IPS DF 4.7 (cell line): ENCODE measurements at regions not wholly inside any gene's neighbourhood (a gene's known extent, or its start where the extent isn't known, plus 50 kb on each side); places are given as distances from the start of the nearest gene placed in this dataset.
A peak's percentile ranks its signal among the peaks of the same experiment; 100 is the strongest.

Experiments used
- DNase-seq: peaks from one replicate; pipeline ENCODE4 v3.0.0-alpha.2; 2013; ENCODE audit warnings: low spot score; ENCODE audit errors: extremely low read depth

DNA sequence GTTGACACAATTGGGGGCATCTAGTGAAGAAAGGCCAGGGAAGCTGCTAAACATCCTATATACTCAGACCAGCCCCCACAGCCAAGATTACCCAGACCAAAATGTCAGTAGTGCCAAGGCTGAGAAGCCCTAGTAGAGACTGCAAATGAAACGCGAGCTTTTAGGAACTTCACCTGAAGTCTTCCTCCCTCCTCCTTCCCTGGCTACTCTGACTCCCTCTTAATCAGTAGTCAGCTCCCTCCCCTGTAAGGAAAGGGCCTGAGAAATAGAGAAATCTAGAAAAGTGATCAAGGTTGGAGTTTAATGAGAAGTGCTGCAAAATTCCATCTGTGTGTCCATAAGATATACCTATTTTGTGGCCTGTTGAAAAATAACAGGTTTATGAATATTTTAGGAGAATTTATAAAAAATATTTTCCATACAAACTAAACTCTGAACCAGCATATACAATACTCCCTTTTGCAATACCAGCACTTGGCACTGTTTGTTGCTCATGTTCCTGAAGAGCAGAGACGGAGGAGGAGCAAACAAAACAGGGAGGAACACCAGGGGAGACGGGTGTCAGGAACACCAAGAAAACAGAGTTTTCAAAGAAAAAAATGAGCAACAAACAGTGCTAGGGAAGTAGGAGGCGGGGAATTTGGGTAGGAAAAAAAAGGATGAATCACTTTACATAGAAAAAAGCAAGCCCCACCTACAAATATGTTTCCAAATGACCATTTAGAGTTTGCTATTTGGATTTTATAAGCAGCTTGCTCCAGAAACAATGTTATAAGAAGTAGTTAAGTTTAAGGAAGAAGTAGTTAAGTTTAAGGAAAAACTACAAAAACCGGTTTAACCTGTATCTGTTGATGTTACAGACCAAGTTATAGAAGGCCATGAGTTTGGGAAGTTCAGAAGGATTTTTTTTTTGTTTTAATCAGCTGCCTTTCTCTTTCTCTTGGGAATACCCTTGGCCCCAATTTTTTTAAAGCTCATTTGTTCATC, 282.1 kb upstream of the GRIP1 start:
- no peak for DNase-seq

DNA sequence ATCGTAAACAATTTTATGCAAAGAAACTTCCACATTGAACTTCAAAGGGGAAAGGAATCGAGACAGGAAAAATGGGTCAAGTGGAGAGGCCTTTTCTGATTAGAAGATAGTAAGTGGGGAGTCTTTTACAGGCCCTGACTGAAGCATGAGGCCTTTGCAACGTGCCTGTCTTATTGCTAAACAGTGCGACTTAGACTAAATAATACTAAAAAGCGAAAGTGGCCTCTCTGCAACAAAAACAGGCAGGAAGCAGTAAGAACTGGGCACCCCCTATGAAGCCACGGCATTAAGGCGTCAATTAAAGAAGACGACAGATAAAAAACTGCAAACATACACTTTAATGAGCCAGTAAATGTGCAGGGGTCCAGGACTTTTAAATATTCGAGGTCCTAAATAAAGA, 283.4 kb upstream of the GRIP1 start:
- DNase-seq, result no peak

DNA sequence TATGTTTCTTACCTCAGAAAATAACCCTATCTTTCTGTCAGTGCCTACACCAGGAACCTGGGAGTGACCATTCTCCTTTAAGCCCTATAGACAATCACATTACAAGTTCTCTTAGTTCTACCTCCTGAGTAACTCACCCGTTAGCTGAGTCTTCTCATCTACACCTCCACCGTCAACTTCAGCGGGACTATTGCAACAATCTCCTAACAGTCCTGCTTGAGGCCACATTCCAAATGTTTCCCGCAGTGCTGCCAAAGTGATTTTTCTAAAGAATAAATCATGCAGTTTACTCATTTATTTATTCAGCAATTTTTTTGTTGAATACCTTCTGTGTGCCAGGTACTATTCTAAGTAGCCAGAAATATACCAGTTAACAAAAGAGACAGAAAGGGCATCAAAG, 285.0 kb upstream of the GRIP1 start:
- no peak for DNase-seq

DNA sequence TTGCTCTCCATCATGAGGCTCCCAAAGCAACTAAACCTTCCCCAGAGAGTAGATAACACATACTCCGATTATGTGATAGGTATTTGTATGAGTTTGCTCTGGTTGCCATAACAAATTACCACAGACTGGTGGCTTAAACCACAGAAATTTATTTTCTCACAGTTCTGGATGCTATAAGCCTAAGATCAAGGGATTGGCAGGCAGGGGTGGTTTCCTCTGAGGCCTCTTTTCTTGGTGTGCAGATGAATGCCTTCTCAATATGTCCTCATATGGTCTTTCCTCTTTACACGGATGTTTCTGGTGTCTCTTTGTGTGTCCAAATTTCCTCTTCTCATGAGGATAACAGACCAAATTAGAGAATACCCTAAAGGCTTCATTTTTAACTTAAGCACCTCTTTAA, 285.8 kb upstream of the GRIP1 start:
- DNase-seq, result no peak

DNA sequence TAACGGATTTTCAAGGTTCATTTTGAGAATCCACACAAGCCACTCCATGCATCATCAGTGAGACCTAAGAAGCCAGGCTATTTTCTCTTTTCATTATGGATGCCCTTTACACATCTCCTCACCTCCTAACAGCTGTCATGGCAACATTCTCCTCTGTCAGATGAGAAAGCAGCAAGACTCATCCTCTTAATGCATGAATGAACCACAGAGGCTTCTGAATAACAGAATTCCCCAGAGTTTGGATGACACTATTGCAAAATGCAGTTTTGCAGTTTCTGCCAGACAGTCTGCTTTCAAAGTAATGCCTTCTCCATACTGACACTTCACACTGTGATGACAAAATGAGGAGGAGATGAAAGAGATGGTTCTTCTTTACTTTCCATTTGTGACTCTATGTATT, 286.7 kb upstream of the GRIP1 start:
- DNase-seq, result no peak

DNA sequence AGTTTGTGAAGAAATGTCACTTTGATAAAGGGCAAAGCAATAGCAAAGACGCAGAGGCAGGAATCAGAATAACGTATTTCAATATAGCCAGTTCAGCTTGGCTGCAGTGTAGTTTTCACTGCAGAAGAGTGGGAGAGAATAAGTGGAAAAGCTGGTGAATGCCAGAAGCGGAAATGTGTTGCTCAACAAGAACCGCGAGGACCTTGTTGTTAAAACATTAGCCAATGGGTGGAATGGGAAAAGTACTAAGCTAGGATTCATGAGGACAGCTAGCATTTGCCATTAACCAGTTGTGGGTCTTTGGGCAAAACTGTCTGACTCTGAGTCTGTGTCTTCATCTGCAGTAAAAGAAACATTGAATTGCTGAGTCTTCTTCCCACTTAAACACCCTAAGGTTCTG, 292.9 kb upstream of the GRIP1 start:
- no peak for DNase-seq

DNA sequence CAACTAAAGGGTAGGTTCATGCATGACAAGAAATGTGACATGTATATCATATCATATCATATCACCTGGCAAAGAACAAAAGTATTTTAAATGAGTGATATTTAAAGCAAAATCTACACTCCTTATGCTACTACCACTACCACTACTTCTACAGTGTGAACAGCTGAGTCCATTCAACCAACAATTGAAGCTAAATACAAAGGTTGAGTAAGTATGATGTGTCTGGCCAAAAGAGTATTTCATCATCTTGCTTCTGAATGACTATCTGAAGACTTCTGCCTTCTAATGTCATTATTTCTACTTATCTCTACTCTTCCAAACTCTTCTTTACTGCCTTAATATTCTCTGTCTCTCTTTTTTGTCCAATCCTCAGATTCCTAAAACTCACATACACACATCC, 292.6 kb upstream of the CAND1 start:
- no peak for DNase-seq

DNA sequence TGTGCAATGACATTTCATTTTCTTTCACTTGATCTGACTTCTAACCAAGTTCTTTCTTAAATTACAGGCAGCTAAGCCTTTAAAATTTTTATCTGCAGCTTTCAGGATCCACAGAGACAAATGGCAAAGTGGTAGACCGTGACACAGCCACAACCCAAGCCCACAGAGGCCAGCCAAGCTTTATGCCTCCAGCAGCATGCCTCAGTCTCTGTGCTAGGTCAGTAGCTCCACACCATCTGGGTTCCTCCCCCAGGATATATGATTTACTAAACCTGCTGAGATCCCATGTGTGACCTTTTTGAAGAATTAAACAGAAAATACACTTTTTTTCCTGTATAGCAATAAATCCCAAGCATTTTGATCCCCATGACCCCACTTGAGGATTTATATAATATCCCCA, 290.4 kb upstream of the CAND1 start:
- DNase-seq, result no peak

DNA sequence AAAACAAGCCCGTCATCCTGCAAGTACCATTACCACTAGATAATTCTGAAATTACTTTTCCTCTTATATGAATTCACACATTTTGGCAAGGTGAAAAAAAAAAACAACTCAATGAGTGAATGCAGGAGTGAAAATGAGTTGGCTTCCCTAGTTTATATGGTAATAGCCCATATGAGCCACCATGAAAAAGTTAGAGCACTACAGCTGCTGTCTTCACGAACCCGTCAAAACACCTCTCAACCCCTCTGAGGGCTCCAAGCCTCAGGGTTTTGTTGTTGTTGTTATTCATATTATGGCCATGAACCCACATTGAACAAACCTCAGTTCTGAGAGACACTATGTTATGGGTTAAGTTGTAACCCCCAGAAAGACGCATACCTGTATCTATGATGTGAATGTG, 289.9 kb upstream of the CAND1 start:
- no peak for DNase-seq

DNA sequence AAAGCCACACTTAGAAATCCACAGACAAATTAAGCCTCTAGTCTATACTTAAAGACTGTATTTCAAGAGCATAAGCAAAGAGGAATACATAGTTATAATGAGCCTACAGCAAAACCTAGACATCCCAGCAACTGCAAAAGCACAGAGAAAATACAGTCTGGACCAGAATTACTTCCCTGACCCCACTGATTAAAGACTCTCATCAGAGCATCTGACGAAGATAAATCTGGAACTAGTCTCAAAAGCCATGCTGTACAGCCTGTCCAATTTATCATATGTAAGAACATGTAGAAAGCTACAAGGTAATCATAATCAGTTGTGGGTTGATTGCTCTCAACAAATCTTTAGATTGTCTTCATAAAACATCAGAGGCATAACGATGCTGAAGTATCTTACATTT, 285.1 kb upstream of the CAND1 start:
- no peak for DNase-seq

DNA sequence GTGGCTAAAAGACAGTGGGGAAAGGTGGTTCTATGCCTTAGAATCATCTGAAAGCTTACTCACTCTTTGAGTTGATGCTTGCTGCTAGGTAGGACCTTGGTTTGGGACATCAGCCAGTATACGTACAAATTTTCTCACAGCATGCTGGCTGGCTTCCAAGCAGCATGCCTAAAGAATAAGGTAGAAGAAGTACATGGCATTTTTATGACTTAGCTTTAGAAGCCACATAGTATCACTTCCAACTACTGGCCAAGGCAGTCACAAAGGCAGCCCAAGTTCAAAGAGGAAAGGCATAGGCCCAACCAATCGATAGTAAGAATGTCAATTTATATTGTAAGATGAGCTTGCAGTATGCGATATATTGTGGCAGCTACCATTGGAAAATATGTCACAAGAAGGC, 284.2 kb upstream of the CAND1 start:
- no peak for DNase-seq

DNA sequence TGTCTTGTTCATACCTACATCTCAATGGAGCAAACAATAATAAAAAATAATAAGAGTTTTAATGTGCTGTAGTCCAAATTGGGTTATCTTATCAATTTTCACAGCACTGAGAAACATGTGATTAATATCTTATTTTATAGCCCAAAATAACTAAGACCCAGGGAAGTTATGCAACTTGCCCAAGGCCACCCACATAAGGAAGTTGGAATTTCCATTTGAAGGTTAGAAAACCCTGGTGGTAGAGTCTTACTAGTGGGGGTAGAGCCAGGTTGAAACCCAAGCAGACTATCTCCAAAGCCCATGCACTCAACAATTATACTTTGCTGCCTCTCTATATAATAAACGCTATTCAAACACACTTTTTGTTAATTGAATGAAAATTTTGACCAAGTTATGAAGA, 270.0 kb upstream of the CAND1 start:
- no peak for DNase-seq

DNA sequence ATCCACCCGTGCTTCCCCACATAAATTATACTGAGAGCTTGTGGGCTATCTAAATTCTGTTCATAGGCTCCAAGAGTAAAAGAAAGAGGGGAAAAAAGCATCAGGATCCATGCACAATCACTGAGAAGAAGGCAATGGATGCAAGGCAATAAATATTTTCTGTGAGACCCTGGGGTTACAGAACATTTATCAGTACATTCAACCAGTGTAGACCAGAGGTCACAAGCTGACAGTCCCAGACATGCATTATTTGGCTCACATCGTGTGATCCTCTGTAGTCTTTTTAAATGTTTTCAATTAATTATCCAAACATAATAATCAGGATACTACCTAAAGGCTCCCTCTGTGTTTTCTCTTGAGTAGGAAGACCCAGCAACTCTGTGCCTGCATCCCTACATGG, 267.9 kb upstream of the CAND1 start:
- DNase-seq, result no peak

DNA sequence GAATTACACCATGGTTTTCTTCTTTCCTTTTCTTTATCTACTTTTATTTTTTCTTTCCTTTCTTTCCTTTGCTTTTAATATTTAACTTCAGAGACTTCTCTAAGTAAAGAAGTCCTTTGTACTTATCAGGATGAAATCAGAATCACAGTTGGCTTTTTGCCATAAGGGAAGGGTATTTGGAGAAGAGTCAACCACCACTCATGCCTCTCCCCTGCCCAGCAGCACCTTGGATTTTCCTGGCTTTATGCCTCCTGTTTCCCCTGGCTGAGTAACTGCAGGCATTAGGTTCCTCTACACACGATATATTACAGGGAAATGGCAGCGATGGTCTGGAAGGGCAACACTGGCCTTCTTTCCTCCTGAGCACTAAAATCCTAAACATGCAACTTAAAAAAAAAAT, 266.4 kb upstream of the CAND1 start:
- DNase-seq, result no peak

DNA sequence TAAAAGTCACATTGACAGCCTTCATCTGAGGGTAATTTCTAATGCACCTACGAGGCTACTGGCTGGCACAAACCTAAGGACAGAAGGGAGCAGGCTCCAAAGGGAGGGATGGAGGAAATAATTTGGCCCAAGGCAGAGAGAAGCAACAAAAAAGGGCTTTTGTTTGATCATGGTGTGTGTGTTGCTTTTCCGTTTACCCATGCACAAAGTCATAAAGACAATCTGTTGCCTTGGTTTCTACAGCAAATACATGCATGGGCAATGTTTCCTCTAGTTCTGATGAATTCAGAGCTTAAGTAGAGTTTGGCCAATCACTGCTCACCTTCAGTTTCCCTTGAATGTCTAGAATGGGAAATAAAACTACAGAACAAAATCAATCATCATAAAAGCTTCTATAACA, 262.5 kb upstream of the CAND1 start:
- no peak for DNase-seq

DNA sequence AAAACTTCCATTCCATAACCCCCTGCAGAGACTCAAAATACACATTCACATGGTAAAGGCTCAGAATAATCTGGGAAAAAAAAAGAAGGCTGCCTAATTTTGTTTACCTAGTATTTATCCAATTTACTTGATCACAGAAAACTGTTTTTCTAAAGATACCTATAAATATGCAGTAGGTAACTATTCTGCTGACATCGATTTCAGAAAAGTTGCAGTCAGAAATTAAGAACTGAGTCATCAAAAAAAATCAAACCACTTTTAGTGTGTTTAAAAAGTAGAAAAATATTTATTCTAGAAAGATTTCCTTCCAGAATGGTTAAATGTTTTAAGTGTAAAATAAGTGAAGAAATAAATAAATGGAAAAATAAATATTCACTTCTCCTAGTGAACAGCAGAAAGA, 254.5 kb upstream of the CAND1 start:
- DNase-seq, result no peak

DNA sequence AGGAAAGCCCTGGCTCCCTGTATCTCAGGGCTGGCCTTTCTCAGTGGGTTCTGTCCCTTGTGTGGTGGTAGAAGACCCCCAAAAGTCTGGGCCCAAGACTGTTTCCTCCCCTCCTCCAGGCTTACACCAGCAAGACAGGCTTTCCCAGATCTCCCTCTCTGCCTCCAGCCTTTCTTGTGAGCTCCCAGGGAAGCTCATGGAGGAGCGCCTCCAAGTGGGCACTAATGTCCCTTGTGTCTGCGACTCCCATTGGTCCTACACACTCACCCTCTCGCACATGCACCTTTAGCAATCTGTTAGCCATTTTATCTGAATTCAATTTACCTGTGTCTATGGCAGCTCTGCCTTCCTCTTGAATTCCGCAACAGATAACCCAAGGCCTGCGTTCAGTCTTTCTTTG, 251.1 kb upstream of the CAND1 start:
- DNase-seq, result peak; percentile 46

DNA sequence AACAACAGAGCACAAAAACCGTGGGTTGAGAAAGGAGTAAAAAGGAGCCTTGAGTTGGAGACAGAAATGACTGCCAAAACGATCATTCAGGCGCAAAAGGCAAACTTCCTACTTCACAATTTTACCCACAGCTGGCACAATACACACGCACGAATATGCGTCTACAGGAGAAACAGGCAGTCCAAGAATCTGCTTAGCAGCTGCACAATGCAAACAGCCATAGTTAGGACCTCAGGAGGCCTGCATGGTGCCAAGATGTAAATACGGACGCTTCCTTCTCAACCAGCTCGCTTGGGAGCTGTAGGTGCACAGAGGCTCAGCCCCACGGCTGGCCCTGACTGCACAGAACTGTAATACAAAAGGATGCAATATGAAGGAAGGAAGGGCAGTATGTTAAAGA, 250.1 kb upstream of the CAND1 start:
- DNase-seq, result no peak

DNA sequence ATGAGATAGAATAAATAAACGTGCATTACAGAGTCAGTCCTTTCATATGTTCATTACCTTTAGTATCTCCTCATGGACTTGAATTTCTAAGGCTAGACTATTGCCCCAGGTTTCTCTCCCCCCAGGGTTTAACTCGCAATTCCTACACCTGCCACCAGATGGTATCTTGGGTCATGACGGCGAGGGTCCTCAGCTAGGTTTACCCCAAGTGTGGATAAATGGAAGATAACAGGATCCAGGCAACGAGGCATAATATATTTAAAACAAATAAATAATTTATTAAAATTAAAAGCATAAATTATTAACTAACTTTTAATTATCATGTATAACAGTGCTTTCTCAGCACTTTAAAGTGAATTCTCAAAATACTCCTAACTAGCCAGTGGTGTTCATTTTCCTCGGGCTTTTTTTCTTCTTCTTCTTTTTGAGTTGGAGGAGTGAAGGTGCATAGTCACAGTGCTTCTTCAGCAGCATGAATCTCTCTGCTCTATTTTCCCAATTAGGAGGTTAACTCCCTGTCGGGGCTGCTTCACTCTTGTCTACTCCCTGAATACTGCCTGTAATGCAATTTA, 243.5 kb upstream of the CAND1 start:
- DNase-seq, result peak; percentile 53

DNA sequence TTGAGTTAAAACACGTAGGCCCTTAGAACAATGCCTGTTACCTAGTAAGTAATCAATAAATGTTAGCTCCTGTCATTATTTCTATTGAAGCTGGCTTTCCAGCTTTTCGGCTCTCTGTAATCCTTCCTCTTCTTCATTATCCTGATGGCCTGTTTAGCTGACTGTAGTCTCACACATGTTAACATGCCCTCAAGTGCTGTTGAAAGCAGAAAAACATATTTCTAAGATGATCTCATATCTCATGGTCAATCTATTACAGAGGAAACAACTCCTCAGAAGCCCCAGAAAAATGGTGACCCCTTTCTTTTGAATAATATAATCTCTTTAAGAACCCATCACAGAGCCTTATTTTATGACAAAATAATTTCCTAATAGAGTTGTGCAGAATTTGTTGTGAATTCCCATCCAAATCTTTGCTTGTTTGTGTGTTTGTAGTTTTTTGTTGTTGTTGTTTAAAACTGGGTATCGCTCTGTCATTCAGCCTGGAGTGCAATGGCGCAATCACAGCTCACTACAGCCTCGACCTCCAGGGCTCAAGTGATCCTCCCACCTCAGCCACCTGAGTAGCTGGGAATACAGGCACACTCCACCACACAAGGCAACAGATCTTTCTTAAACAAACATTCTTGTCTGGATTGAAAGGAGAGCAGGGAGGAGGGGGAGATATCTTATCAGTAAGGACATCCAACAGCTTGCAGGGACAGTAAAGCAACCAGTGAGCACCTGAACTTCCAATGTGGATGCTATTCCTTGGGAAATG, 242.5 kb upstream of the CAND1 start:
- DNase-seq, result no peak

DNA sequence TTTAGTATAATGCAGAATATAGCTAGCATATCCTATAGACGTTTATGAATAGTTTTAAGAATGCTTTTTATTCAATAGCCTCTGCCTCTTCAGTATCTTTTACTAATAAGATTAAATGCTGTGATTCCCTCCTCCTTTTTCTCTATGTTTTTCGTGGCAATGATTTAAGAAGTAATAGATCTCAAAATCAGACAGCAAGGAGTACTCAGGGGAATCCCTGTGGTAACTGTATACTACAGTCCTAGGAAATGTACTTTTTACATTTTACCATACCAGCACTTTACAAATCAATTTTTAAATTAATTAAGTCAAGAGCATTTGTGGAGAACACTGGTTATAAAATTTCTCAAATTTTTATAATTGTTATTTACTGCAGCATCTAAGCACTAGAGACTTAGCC, 240.6 kb upstream of the CAND1 start:
- no peak for DNase-seq

DNA sequence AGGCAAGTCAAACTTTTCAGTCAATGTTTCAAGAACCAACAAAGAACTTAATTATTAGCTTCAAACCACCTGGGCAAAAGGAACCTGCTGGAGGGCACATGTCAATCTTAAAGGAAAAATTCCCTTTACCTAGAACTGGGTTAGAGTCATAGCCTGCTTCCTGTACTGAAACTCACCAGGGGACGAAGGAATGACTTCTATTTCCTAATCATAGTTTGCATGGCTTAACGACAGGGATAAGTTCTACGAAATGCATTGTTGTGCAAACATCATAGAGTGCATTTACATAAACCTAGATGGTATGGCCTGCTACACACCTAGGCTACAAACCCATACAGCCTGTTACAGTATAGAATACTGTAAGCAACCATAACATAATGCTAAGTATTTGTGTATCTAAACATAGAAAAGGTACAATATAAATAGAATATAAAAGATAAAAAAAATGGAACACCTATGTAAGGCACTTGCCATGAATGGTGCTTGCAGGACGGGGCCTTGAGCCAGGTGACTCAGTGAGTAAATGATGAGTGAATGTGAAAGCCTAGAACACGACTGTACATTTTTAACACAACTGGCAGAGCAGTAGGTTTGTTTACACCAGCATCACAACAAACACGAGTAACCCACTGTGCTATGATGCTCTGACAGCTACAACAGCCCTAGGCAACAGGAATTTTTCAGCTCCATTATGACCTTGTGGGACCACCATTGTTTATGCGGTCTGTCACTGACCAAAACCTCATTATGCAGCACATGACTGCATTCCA, 234.9 kb upstream of the CAND1 start:
- DNase-seq, result no peak
